Effector memory CD4-positive, alpha-beta T cell (primary cell): ENCODE measurements at regions not wholly inside any gene's neighbourhood (a gene's known extent, or its start where the extent isn't known, plus 50 kb on each side); places are given as distances from the start of the nearest gene placed in this dataset.

Experiments used
- DNase-seq, 3 donors: peaks; one replicate each; pipeline ENCODE4 v3.0.0-alpha.2; 2020
- H3K27ac ChIP-seq: 2 replicates; pipeline ENCODE4 v1.7.0; 2013; ENCODE audit warnings: mild to moderate bottlenecking, low read length, moderate library complexity; ENCODE audit not compliant: insufficient read depth, poor library complexity, severe bottlenecking
- H3K27me3 ChIP-seq: replicated peaks from 2 replicates; pipeline ENCODE4 v1.7.0; 2013; ENCODE audit warnings: mild to moderate bottlenecking, low read length; ENCODE audit not compliant: insufficient read depth, control insufficient read depth, poor library complexity, severe bottlenecking
- H3K36me3 ChIP-seq: 2 replicates; pipeline ENCODE4 v1.7.0; 2013; ENCODE audit warnings: mild to moderate bottlenecking, low read length, moderate library complexity; ENCODE audit not compliant: control insufficient read depth, insufficient read depth
- H3K4me1 ChIP-seq: 2 replicates; pipeline ENCODE4 v1.7.0; 2013; ENCODE audit warnings: low read length, mild to moderate bottlenecking; ENCODE audit not compliant: control insufficient read depth, insufficient read depth, poor library complexity, severe bottlenecking
- H3K4me3 ChIP-seq: 2 replicates; pipeline ENCODE4 v1.7.0; 2013; ENCODE audit warnings: low read length, low read depth, mild to moderate bottlenecking; ENCODE audit not compliant: insufficient read depth, poor library complexity, severe bottlenecking
- H3K9me3 ChIP-seq: 2 replicates; pipeline ENCODE4 v1.7.0; 2013; ENCODE audit warnings: mild to moderate bottlenecking, low read length, moderate library complexity; ENCODE audit not compliant: control insufficient read depth

DNA sequence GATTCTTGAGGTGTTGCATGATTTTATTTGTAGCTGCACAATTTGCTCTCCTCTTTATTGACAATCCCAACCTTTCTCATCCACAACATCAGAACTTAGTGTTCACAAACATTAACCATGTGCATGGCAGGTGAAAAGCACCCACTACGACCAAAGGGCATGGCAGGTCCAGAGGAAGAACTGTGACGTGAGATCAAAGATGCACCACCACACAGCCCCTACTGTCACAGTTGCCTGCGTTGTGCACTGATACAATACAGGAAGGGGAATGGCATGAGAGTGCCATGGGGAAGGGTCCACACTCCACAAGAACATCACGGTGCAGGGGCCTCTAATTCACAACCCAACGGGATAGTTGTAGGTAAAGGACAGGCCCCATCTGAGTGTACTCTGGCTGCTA lies 217.1 kb upstream of the PFKP start:
- no peaks in the 10 kb centered on the region for H3K36me3 ChIP-seq
- H3K27me3 ChIP-seq: no peaks in the 10 kb centered on the region
- no peak overlapping the region for H3K27ac ChIP-seq
- H3K4me1 ChIP-seq: no peaks in the 10 kb centered on the region
- H3K9me3 ChIP-seq: no peaks in the 10 kb centered on the region
- H3K4me3 ChIP-seq: no peak overlapping the region
- DNase-seq: no peak

DNA sequence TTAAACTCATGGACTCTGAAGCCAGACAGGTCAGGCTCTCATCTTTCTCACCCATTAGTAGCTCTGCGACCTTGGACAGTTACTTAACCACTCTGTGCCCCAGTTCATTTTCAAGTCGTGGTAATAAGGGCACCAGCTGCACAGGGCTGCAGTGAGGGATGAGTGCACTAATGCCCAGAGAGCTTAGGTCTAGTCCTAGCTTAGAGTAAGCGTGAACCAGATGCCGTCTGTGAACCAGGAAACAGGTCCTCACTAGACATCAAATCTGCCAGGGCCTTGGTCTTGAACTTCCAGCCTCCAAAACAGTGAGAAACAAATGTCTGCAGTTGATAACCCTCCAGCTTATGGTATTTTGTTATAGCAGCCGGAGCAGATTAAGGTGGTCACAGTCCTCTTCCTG lies 222.4 kb upstream of the PFKP start:
- Histone ChIP-seq H3K27ac (no peak overlapping the region), H3K4me3 (no peak overlapping the region), H3K4me1 (no peaks in the 10 kb centered on the region)

DNA sequence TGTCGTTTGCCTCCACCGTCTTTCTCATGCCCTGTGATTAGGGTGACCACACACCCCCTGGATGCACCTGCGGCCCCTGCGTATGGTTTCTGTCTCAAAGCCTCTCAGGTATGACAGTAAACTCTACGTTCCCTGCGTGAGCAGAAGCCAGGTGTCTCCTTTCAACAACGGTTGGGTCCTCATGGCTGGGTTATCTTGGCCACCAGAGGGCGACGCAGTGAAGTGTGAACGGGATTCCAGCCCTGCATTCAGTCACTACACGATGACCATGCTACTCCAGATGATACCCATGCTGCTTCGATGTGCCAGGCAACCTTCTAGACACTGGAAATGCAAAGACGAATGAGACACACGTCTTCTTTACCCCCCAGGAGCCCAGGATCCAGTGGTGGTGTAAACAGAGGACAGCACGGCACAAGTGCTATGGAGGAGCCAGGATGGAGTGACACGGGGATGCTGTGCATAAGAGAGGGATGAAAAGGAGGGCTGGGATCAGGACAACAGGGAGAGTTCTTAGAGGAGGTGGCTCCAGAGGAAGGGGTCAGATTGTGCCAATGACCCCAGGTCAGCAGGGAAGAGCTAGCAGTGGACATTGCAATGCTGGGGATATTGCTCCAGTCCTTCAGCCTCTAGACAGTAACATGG lies 228.1 kb upstream of the PFKP start:
- Histone ChIP-seq H3K36me3 (no peaks in the 10 kb centered on the region), H3K27ac (no peak overlapping the region), H3K4me1 (no peaks in the 10 kb centered on the region), H3K9me3 (no peaks in the 10 kb centered on the region), H3K27me3 (no peaks in the 10 kb centered on the region), H3K4me3 (no peak overlapping the region)
- no peak for DNase-seq

More for the DNA sequence above, 222.4 kb upstream of the PFKP start:
- no peaks in the 10 kb centered on the region for H3K36me3 ChIP-seq
- H3K9me3 ChIP-seq: no peaks in the 10 kb centered on the region
- DNase-seq: no peak
- H3K27me3 ChIP-seq: no peaks in the 10 kb centered on the region

DNA sequence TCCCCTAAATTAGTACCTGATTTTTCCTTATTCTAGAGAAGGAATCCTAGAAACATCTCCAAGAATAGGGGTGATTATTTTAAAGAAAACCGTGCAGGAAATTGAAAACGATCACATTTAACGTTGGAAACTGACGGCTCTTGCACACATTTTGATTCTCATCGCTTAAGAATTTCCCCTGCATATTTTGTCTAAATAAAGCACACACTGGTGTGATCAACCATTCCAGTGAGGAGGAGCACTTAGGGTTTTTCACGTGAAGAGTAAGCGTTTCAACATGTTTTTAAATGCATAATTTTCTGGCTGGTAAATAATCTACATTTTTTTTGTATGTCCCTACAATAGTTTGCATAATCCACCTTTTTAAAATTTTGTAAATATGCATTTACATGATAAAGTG lies 229.7 kb upstream of the PFKP start:
- Histone ChIP-seq H3K36me3 (no peaks in the 10 kb centered on the region), H3K27ac (no peak overlapping the region), H3K9me3 (no peaks in the 10 kb centered on the region), H3K4me3 (no peak overlapping the region), H3K4me1 (no peaks in the 10 kb centered on the region), H3K27me3 (no peaks in the 10 kb centered on the region)
- no peak for DNase-seq

DNA sequence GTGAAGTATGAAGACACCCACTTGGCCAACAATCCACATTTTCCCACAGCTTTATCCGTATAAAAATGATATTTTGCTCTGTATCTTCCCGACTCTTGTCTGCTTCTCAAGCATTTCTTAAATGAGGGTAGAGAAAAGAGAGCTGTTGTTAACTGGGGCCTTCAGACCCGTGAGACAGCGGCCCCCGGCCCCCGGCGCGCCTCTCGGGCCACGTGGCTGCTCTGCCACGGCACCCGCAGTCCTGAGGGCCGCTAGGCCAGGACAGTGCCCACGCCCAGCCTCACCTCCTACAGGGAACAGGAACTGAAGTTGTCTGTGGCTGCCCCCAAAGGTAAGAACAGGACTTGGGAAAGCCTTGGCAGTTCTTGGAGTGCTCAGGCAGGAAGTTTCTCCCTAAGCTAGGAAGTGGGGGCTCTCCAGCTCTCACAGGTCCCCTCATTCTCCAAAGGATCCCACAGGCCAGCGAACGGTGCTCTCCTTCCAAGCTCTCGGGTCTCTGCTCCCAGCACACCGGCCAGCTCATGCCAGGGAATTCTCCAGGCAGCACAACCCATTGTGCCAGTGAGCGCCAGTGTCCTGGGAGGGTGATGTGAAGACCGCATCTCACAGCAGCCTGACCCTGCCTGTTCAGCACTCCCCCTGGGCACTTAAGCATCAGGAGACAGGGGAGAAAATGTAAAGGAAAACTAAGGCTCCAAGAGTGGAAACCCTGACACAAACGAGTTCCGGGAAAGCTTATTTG lies 230.3 kb upstream of the PFKP start:
- no peaks in the 10 kb centered on the region for H3K36me3 ChIP-seq
- no peak for DNase-seq
- H3K27me3 ChIP-seq: no peaks in the 10 kb centered on the region
- no peak overlapping the region for H3K27ac ChIP-seq
- H3K4me3 ChIP-seq: no peak overlapping the region
- H3K9me3 ChIP-seq: no peaks in the 10 kb centered on the region
- H3K4me1 ChIP-seq: no peaks in the 10 kb centered on the region

DNA sequence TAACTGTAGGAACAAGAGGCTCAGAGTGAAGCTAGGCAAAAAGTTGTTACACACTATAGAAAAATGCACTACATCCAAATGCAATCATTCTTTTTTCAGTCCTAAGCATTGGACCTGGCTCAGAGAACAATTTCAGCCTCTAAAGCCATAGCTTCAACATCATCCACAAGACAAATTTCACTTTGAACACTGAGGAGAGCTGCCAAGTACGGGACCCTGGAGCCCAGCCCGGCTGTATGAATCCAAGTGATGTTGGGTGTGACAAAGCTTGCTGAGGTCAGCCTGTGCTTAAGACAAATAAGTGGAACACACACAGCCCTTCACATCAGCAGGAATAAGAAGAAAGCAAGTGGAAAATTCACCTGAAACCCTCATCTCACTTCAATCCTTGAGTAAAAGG lies 233.1 kb upstream of the PFKP start:
- Histone ChIP-seq H3K9me3 (no peaks in the 10 kb centered on the region), H3K27ac (no peak overlapping the region), H3K27me3 (no peaks in the 10 kb centered on the region), H3K36me3 (no peaks in the 10 kb centered on the region), H3K4me1 (no peaks in the 10 kb centered on the region), H3K4me3 (no peak overlapping the region)
- no peak for DNase-seq

DNA sequence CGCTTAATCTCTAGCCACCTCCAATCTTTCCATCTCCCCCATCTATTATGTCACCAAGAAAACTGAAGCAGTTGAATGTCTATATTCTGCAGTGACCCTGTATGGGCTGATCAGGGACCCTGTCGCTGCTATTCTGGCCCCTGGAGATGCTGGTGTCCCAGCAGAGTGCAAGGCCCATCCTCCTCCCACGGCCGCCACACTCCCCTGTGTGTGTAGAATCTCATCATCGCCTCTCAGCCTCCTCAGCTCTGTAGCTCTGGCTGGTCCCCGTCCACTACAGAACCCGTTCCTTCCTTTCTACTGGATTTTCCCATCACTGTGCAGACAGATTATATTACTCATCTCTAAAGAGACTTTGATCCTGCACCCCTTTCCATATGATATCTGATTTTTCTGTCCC lies 235.8 kb upstream of the PFKP start:
- no peaks in the 10 kb centered on the region for H3K9me3 ChIP-seq
- H3K36me3 ChIP-seq: no peaks in the 10 kb centered on the region
- no peaks in the 10 kb centered on the region for H3K4me1 ChIP-seq
- no peaks in the 10 kb centered on the region for H3K27me3 ChIP-seq
- no peak overlapping the region for H3K4me3 ChIP-seq
- no peak overlapping the region for H3K27ac ChIP-seq
- DNase-seq: no peak

DNA sequence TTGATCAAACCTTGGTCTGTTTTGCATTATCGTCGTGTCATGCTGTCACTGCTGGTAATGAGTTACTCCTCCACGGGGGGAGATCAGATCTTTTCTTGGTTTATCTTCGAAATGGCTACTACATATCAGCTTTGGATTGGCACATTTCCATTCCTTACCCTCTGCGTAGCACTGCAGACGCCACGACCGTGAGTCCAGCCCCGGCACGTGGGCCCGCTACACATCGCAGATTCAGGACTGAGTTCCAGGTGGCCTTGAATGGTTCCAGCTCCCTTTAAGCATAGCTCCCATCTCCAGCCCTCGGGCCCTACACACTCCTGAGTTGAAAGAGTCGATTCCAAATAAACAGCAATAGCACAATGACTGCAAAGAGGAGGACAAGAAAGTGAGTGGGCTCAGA lies 238.6 kb upstream of the PFKP start:
- H3K36me3 ChIP-seq: no peaks in the 10 kb centered on the region
- DNase-seq: no peak
- no peak overlapping the region for H3K4me3 ChIP-seq
- H3K4me1 ChIP-seq: no peaks in the 10 kb centered on the region
- no peak overlapping the region for H3K27ac ChIP-seq
- no peaks in the 10 kb centered on the region for H3K9me3 ChIP-seq
- no peaks in the 10 kb centered on the region for H3K27me3 ChIP-seq

DNA sequence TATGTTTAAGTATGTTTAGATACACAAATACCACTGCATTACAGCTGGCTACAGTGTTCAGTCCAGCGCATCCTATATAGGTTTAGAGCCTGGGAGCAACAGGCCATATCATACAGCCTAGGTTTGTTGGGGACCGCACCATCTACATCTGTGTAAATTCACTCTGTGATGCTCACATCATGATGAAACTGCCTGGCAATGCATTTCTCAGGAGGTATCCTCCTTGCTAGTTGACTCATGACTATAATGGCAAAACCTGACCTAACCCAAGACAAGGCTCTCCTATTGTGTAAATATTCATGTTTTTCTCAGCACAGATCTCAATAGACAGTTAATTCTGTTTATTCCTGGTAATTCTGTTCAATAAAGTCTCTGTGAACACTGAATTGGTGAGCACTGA lies 240.7 kb upstream of the PFKP start:
- H3K4me3 ChIP-seq: no peak overlapping the region
- no peaks in the 10 kb centered on the region for H3K36me3 ChIP-seq
- no peaks in the 10 kb centered on the region for H3K9me3 ChIP-seq
- H3K27me3 ChIP-seq: no peaks in the 10 kb centered on the region
- DNase-seq: no peak
- no peak overlapping the region for H3K27ac ChIP-seq
- no peaks in the 10 kb centered on the region for H3K4me1 ChIP-seq

DNA sequence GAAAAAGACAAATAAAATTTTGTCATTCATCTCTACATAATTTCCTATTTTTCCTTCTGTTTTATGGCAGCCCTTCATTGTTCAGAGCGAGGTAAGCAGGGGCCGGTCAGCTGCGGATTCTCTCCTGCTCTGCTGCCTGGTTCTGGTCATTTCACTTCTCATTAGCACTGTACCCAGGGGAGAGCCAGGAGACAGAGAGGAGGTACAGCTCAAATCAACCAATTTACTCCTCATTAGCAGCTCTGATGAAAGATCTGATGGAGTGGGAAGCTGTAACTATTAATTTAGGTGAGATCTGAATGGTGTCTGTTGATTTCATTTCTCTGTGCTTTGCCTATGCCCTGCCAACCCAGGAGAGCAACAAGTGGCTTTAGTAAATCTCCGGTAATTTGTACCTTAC lies 241.5 kb upstream of the PFKP start:
- Histone ChIP-seq H3K36me3 (no peaks in the 10 kb centered on the region), H3K4me3 (no peak overlapping the region), H3K27me3 (no peaks in the 10 kb centered on the region), H3K4me1 (no peaks in the 10 kb centered on the region), H3K27ac (no peak overlapping the region), H3K9me3 (no peaks in the 10 kb centered on the region)
- no peak for DNase-seq
